GM12878 (cell line): ENCODE measurements at regions not wholly inside any gene's neighbourhood (a gene's known extent, or its start where the extent isn't known, plus 50 kb on each side); places are given as distances from the start of the nearest gene placed in this dataset.

Source experiments
- CBX3 ChIP-seq: fragments of 200-600 bp; sonication (generic); IDR thresholded peaks from 2 replicates; pipeline ENCODE4 v1.6.1; 2016; ENCODE audit warnings: low read depth, borderline replicate concordance
- CTCF ChIP-seq, 3 experiments: IDR thresholded peaks in 2 of 3; conservative IDR thresholded peaks in 1 of 3; 2 replicates each; pipeline ENCODE4 v1.5.1; 2011; ENCODE audit warnings: low read depth in 3 of 3, low read length in 3 of 3, mild to moderate bottlenecking in 3 of 3, control low read depth in 2 of 3, moderate library complexity in 2 of 3, inconsistent platforms in 1 of 3, mixed read lengths in 1 of 3; ENCODE audit not compliant: control insufficient read depth in 2 of 3, insufficient read depth in 1 of 3; ENCODE audit errors: extremely low read depth in 1 of 3
- EZH2 ChIP-seq: IDR thresholded peaks from 2 replicates; pipeline ENCODE4 v1.6.1; 2012; ENCODE audit warnings: low read depth, mild to moderate bottlenecking, control low read depth, inconsistent platforms, low read length, borderline replicate concordance; ENCODE audit not compliant: control insufficient read depth
- HSF1 ChIP-seq: fragments of 150-350 bp; IDR thresholded peaks from 2 replicates; pipeline ENCODE4 v1.6.1; 2014; ENCODE audit warnings: mild to moderate bottlenecking, low read depth, low read length
- PAX5 ChIP-seq: IDR thresholded peaks from 2 replicates; pipeline ENCODE4 v1.6.1; 2011; ENCODE audit warnings: low read depth, low read length, borderline replicate concordance
- POLR2AphosphoS5 ChIP-seq: IDR thresholded peaks from 2 replicates; pipeline ENCODE4 v1.6.1; 2011; ENCODE audit warnings: mild to moderate bottlenecking, low read length, inconsistent platforms
- RBBP5 ChIP-seq: fragments of 200-600 bp; sonication (generic); conservative IDR thresholded peaks from 2 replicates; pipeline ENCODE4 v1.6.1; 2016
- SRF ChIP-seq, 2 experiments: IDR thresholded peaks; 2 replicates each; pipeline ENCODE4 v1.6.1; 2011; ENCODE audit warnings: low read depth in 2 of 2, low read length in 2 of 2, mild to moderate bottlenecking in 1 of 2, moderate library complexity in 1 of 2
- SUZ12 ChIP-seq: fragments of 200-600 bp; sonication (generic); IDR thresholded peaks from one replicate; pipeline ENCODE4 v1.6.1; 2018; ENCODE audit warnings: antibody characterized with exemption, mild to moderate bottlenecking; ENCODE audit not compliant: unreplicated experiment
- USF2 ChIP-seq: IDR thresholded peaks from 2 replicates; pipeline ENCODE4 v1.6.1; 2011; ENCODE audit warnings: low read depth, low read length, improper control_type of control experiment, borderline replicate concordance
- ZNF274 ChIP-seq: IDR thresholded peaks from one replicate; pipeline ENCODE4 v1.8.0; 2011; ENCODE audit not compliant: insufficient read length, insufficient read depth

- TF ChIP-seq CTCF (IDR thresholded peaks at IDR 0.05 in 2 of 3, conservative IDR thresholded peaks at IDR 0.05 in 1 of 3; ENCODE audit: control insufficient read depth in 2 of 3, extremely low read depth in 1 of 3, insufficient read depth in 1 of 3, low read depth in 3 of 3, low read length in 3 of 3), result no peak
- no peak for TF ChIP-seq USF2
- TF ChIP-seq SUZ12, result no peak
- no peak for TF ChIP-seq POLR2AphosphoS5
- no peak for TF ChIP-seq RBBP5
- no peak for TF ChIP-seq PAX5
- no peak for TF ChIP-seq EZH2
- TF ChIP-seq ZNF274, result no peak
- no peak for TF ChIP-seq CBX3
- no peak for TF ChIP-seq SRF (IDR thresholded peaks at IDR 0.05; ENCODE audit: low read depth in 2 of 2, low read length in 2 of 2)
- TF ChIP-seq HSF1, result no peak
Observed at GRCh38 chr3:54040476-54040875, 81.9 kb upstream of the CACNA2D3 start.
